Keratinocyte (primary cell): ENCODE measurements at regions not wholly inside any gene's neighbourhood (a gene's known extent, or its start where the extent isn't known, plus 50 kb on each side); places are given as distances from the start of the nearest gene placed in this dataset.

Experiments
- DNase-seq: peaks from one replicate; pipeline ENCODE4 v3.0.0-alpha.2; 2011; ENCODE audit warnings: low read depth, missing footprints, low spot score
- FAIRE-seq: peaks from 2 replicates; lab custom pipeline; 2011; peaks lifted over from hg19 to GRCh38; lab: Jason Lieb, UNC
- H2AFZ ChIP-seq: 2 replicates; pipeline ENCODE4 v1.6.0; 2012; ENCODE audit warnings: low read length, control low read depth, inconsistent platforms; ENCODE audit not compliant: control insufficient read depth
- H3K27ac ChIP-seq: 2 replicates; pipeline ENCODE4 v1.5.1; 2011; ENCODE audit warnings: low read length; ENCODE audit not compliant: control insufficient read depth, insufficient read depth
- H3K27me3 ChIP-seq: 3 replicates; pipeline ENCODE4 v1.6.0; 2011; ENCODE audit warnings: low read length; ENCODE audit not compliant: control insufficient read depth, insufficient read depth; ENCODE audit errors: extremely low read depth
- H3K36me3 ChIP-seq, 2 experiments: 2 replicates in 1 of 2; 3 replicates in 1 of 2; pipeline ENCODE4 v1.5.1; 2011; ENCODE audit warnings: low read length in 2 of 2, mild to moderate bottlenecking in 1 of 2; ENCODE audit not compliant: control insufficient read depth in 2 of 2, insufficient read depth in 2 of 2; ENCODE audit errors: extremely low read depth in 1 of 2
- H3K4me1 ChIP-seq: 3 replicates; pipeline ENCODE4 v1.5.1; 2011; ENCODE audit warnings: low read length; ENCODE audit not compliant: control insufficient read depth, insufficient read depth; ENCODE audit errors: extremely low read depth
- H3K4me2 ChIP-seq: 3 replicates; pipeline ENCODE4 v1.6.0; 2011; ENCODE audit warnings: low read depth, low read length; ENCODE audit not compliant: control insufficient read depth, insufficient read depth; ENCODE audit errors: extremely low read depth
- H3K4me3 ChIP-seq, 3 experiments: fragments of 200-600 bp in 1 of 3; sonication (generic) in 1 of 3; 2 replicates in 2 of 3; 3 replicates in 1 of 3; pipeline ENCODE4 v1.5.1; 2011 to 2016; ENCODE audit warnings: low read length in 3 of 3, mild to moderate bottlenecking in 3 of 3, control low read depth in 2 of 3, inconsistent platforms in 1 of 3, low read depth in 1 of 3, mixed read lengths in 1 of 3, mixed run types in 1 of 3, moderate library complexity in 1 of 3; ENCODE audit not compliant: control insufficient read depth in 2 of 3, insufficient read depth in 2 of 3; ENCODE audit errors: extremely low read depth in 1 of 3
- H3K79me2 ChIP-seq: 2 replicates; pipeline ENCODE4 v1.6.0; 2012; ENCODE audit warnings: low read length; ENCODE audit not compliant: control insufficient read depth, insufficient read depth
- H3K9ac ChIP-seq: 3 replicates; pipeline ENCODE4 v1.6.0; 2011; ENCODE audit warnings: low read length; ENCODE audit not compliant: control insufficient read depth, insufficient read depth; ENCODE audit errors: extremely low read depth
- H3K9me1 ChIP-seq: 3 replicates; pipeline ENCODE4 v1.6.0; 2011; ENCODE audit warnings: low read length; ENCODE audit not compliant: control insufficient read depth, insufficient read depth; ENCODE audit errors: extremely low read depth
- H3K9me3 ChIP-seq: 2 replicates; pipeline ENCODE4 v1.5.1; 2012; ENCODE audit warnings: low read depth, low read length; ENCODE audit not compliant: control insufficient read depth
- H4K20me1 ChIP-seq: 3 replicates; pipeline ENCODE4 v1.6.0; 2011; ENCODE audit warnings: low read length; ENCODE audit not compliant: control insufficient read depth, insufficient read depth; ENCODE audit errors: extremely low read depth
- CTCF ChIP-seq, 3 experiments: IDR thresholded peaks in 1 of 3; conservative IDR thresholded peaks in 1 of 3; optimal IDR thresholded peaks in 1 of 3; 2 replicates in 2 of 3; 3 replicates in 1 of 3; pipeline versions ENCODE3 to v1.5.1; 2011; ENCODE audit warnings: low read length in 3 of 3, mild to moderate bottlenecking in 3 of 3, moderate library complexity in 2 of 3, control low read depth in 1 of 3, inconsistent platforms in 1 of 3; ENCODE audit not compliant: insufficient read depth in 2 of 3; ENCODE audit errors: extremely low read depth in 1 of 3
- EZH2 ChIP-seq: IDR thresholded peaks from one replicate; pipeline ENCODE4 v1.6.1; 2012; ENCODE audit warnings: inconsistent platforms, mild to moderate bottlenecking, low read length, moderate library complexity
- dilution Hi-C: fragments of 300-500 bp; cut with MboI; formaldehyde crosslinking; loops from one replicate; pipeline ENCODE4 v1.7.0; 2020; ENCODE audit warnings: low sequenced_read_pairs; ENCODE audit not compliant: extremely low pct_ligation_motif_present

- no peaks in the 10 kb centered on the region for H3K4me1 ChIP-seq
- no peak overlapping the region for H3K27ac ChIP-seq
- H3K9ac ChIP-seq: no peak overlapping the region
- no peaks in the 10 kb centered on the region for H3K9me3 ChIP-seq
- DNase-seq (no peak), FAIRE-seq (no peak)
- H4K20me1 ChIP-seq: no peaks in the 10 kb centered on the region
- H3K4me2 ChIP-seq: no peak overlapping the region
- dilution Hi-C loops: no loop called here
- no peaks in the 10 kb centered on the region for H3K27me3 ChIP-seq
- no peaks in the 10 kb centered on the region for H3K9me1 ChIP-seq
- no peak overlapping the region for H3K4me3 ChIP-seq
- no peaks in the 10 kb centered on the region for H3K79me2 ChIP-seq
- H3K36me3 ChIP-seq: no peaks in the 10 kb centered on the region
- no peak overlapping the region for H2AFZ ChIP-seq
- TF ChIP-seq CTCF (optimal IDR thresholded peaks at IDR 0.05 in 1 of 3, IDR thresholded peaks at IDR 0.05 in 1 of 3, conservative IDR thresholded peaks at IDR 0.05 in 1 of 3; ENCODE audit: extremely low read depth in 1 of 3, insufficient read depth in 2 of 3, low read length in 3 of 3) (no peak), EZH2 (no peak)
Measured at GRCh38 chr6:117817499-117817898, 89.6 kb upstream of the SLC35F1 start.

GRCh38 chr6:117817992-117818391, 89.1 kb upstream of the SLC35F1 start:
- TF ChIP-seq EZH2: no peak
- TF ChIP-seq CTCF (optimal IDR thresholded peaks at IDR 0.05 in 1 of 3, IDR thresholded peaks at IDR 0.05 in 1 of 3, conservative IDR thresholded peaks at IDR 0.05 in 1 of 3; ENCODE audit: extremely low read depth in 1 of 3, insufficient read depth in 2 of 3, low read length in 3 of 3): no peak
- no peak overlapping the region for H3K9ac ChIP-seq
- H2AFZ ChIP-seq: no peak overlapping the region
- H3K36me3 ChIP-seq: no peaks in the 10 kb centered on the region
- DNase-seq (no peak), FAIRE-seq (no peak)
- no peaks in the 10 kb centered on the region for H4K20me1 ChIP-seq
- dilution Hi-C loops: no loop called here
- H3K4me2 ChIP-seq: no peak overlapping the region
- no peaks in the 10 kb centered on the region for H3K79me2 ChIP-seq
- H3K4me1 ChIP-seq: no peaks in the 10 kb centered on the region
- no peaks in the 10 kb centered on the region for H3K9me1 ChIP-seq
- H3K27ac ChIP-seq: no peak overlapping the region
- no peaks in the 10 kb centered on the region for H3K9me3 ChIP-seq
- no peaks in the 10 kb centered on the region for H3K27me3 ChIP-seq
- H3K4me3 ChIP-seq: no peak overlapping the region
